LNCaP clone FGC (cell line): ENCODE measurements at regions not wholly inside any gene's neighbourhood (a gene's known extent, or its start where the extent isn't known, plus 50 kb on each side); places are given as distances from the start of the nearest gene placed in this dataset.

Source experiments
- DNase-seq: peaks from one replicate; pipeline ENCODE4 v3.0.0-alpha.2; 2011; ENCODE audit warnings: low read depth
- H3K4me3 ChIP-seq: 2 replicates; pipeline ENCODE4 v1.5.1; 2011; ENCODE audit warnings: mild to moderate bottlenecking, low read depth, low read length, control low read depth
- CTCF ChIP-seq: IDR thresholded peaks from 2 replicates; pipeline ENCODE4 v1.5.1; 2012; ENCODE audit warnings: mild to moderate bottlenecking; ENCODE audit not compliant: control insufficient read depth, insufficient read depth; ENCODE audit errors: extremely low read depth

GRCh38 chr9:115494393-115494792 is 376.4 kb upstream of the TNC start:
- DNase-seq = no peak

DNA sequence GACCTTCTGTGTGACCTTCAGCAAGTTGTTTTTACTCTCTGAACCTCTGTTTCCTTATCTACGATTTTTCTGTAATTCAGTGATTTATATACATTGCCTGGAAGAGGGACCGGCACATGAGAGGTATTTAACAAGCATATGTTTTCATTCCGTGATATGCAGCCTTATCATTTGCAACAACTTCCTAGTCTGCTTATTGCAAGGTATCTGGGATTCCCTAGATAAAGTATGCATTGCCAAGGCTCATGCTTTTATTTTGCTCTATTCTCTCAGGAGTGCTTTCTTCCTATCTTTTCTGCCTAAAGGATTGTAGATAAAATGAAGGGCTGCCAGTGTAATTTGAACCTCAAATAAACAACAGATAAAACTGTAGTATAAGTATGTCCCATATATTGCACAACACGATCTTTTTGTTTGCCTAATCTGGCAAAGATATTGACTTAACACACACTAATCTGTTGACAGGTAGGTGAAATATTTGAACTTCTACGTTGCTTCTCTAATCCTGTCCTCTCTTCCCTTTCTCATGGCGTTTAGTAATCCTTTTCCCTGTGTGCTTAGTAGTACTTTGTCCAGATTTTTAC is 377.2 kb upstream of the TNC start:
- no peak overlapping the region for H3K4me3 ChIP-seq
- TF ChIP-seq CTCF = no peak
- peak; percentile 83 for DNase-seq

More at GRCh38 chr9:115494393-115494792, 376.4 kb upstream of the TNC start:
- no peak for TF ChIP-seq CTCF
- no peak overlapping the region for H3K4me3 ChIP-seq

- no peak for DNase-seq
- no peak overlapping the region for H3K4me3 ChIP-seq
- no peak for TF ChIP-seq CTCF
Measured at GRCh38 chr9:115495836-115496235, 377.9 kb upstream of the TNC start.

DNA sequence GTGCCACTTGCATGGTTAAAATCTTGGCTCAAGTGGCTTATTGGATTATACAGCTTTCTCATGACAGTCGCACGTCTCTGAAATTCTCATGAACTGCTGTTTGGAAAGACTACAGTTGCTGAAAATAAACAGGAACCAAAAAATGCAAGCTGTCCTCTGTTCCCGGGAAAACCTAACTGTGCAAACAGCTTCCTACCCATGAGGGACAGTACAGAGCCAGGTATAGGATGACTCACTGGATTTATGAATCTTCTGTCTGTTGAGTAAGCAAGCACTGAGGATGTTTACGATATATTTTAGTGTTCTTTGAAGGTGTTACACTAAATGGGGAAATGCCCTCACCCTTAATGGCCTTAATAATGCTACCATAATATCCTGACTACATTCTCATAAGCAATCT is 380.3 kb upstream of the TNC start:
- peak; percentile 3; the same call in 1 of the 2 replicates for TF ChIP-seq CTCF
- H3K4me3 ChIP-seq = no peak overlapping the region
- peak; percentile 80 for DNase-seq

DNA sequence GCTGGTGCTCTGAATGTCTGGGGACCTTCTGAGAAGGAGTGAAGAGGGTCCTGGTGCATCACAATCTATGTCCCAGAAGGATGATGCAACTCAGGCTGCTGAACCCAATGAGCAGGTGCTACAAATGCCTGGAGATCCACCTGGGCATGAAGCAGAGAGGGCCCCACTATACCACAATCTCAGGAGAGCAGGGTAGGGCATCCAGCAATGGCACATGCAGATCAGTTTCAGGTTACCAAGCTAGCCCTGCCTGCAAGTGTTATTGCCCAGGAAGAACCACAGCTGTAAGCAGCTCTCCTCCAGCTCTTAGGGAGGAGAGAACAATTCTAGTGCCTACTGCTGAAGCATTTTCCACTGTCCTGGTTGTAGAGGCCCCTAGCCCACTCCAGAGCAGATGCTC is 389.2 kb upstream of the TNC start:
- DNase-seq = no peak
- no peak for TF ChIP-seq CTCF
- no peak overlapping the region for H3K4me3 ChIP-seq

DNA sequence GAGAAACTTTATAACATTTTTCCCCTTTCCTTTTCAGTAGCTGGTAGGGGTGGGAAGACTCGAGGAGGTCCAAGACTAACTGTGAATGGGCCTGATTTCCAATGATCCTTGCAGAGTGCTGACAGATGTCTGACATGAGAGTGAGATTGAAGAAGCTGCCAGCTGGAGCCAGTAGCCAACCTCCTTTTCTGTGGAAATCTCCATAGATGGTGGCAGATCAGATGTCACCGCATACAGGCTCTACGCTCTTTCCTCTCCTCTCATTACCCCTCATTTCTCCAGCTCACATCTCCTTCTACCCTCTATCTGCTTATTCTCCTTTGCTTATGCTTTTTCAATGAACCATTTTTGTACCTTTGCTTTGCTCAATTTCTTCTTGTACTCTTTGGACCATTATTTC is 395.2 kb upstream of the TNC start:
- DNase-seq = no peak
- no peak overlapping the region for H3K4me3 ChIP-seq
- TF ChIP-seq CTCF = no peak

- no peak for DNase-seq
- TF ChIP-seq CTCF = no peak
- no peak overlapping the region for H3K4me3 ChIP-seq
Measured at GRCh38 chr9:115514454-115514853, 396.5 kb upstream of the TNC start.
